Posterior cingulate gyrus (tissue), 11 donors: ENCODE measurements at regions not wholly inside any gene's neighbourhood (a gene's known extent, or its start where the extent isn't known, plus 50 kb on each side); places are given as distances from the start of the nearest gene placed in this dataset.

Experiments used
- DNase-seq, 10 donors: peaks; one replicate each; pipeline versions ENCODE4 v3.0.0 to v3.0.0-alpha.2; 2020 to 2021; ENCODE audit warnings: mixed read lengths in 3 of 10
- intact Hi-C: fragments of 100-400 bp; cut with DNase I; formaldehyde crosslinking; loops from one replicate; pipeline ENCODE4 v1.15.1; 2023

GRCh38 chr12:68495336-68496070 is 115.2 kb upstream of the RAP1B start:
- intact Hi-C loops = no loop called here
- no peak for DNase-seq

GRCh38 chr12:68497107-68497506 is 113.6 kb upstream of the RAP1B start:
- intact Hi-C loops = no loop called here
- DNase-seq = no peak

- no peak for DNase-seq
- intact Hi-C loops = no loop called here
Observed at GRCh38 chr12:68497702-68498101, 113.0 kb upstream of the RAP1B start.

- DNase-seq = no peak
- intact Hi-C loops = no loop called here
Observed at GRCh38 chr12:68498736-68499135, 112.0 kb upstream of the RAP1B start.

- DNase-seq = no peak
- intact Hi-C loops = loop anchor here (10.0 kb wide), 1 partner anchor 55 kb away; no protein-coding TSS in a partner anchor
Observed at GRCh38 chr12:68499616-68500015, 111.1 kb upstream of the RAP1B start.

DNA sequence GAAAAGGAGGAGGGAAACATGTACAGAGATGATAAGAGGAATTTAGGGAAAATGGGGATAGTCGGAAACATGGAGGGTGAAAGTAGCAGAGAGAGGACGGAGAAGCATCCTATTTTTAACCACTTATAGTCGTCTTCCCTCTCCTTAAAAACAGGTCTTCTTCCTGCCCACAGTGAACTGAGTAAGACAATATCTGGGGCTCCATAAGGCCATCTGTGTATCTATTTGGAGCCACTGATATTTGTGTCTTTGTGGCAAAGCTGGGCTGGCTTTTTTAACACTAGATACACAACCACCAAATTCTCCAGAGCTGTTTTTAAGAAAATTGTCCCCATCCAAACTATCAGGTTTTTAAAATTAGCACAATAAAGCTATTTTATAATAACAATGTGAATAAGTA is 109.5 kb upstream of the RAP1B start:
- intact Hi-C loops = loop anchor here (10.0 kb wide), 1 partner anchor 56 kb away; no protein-coding TSS in a partner anchor
- no peak for DNase-seq

- DNase-seq = no peak
- intact Hi-C loops = loop anchor here (10.0 kb wide), 1 partner anchor 61 kb away; no protein-coding TSS in a partner anchor
Observed at GRCh38 chr12:68505970-68506369, 104.7 kb upstream of the RAP1B start.

GRCh38 chr12:68506619-68507018 is 104.1 kb upstream of the RAP1B start:
- no peak for DNase-seq
- intact Hi-C loops = loop anchor here (10.0 kb wide), 1 partner anchor 62 kb away; no protein-coding TSS in a partner anchor

GRCh38 chr12:68507657-68508056 is 103.0 kb upstream of the RAP1B start:
- intact Hi-C loops = loop anchor here (10.0 kb wide), 1 partner anchor 63 kb away; no protein-coding TSS in a partner anchor
- DNase-seq = no peak

- intact Hi-C loops = loop anchor here (10.0 kb wide), 1 partner anchor 64 kb away; no protein-coding TSS in a partner anchor
- no peak for DNase-seq
Observed at GRCh38 chr12:68508576-68508975, 102.1 kb upstream of the RAP1B start.

DNA sequence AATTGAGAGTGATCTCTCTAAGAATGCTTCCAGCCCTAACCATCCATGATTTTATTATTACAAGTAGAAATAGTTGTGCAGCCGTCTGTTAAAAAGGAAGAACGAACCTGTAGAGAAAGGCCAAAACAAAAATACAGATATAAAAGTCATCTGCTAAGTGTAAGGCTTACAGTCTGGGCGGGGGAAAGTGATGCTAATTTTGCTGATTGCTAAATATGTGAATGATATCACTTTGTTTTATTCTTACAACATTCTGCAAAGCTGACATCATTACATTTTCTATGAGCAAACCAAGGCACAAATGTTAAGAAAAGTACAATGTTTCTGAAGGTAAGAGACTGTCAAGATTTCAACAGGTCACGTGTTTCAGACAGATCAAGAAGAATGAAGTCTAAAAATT is 101.5 kb upstream of the RAP1B start:
- intact Hi-C loops = loop anchor here (10.0 kb wide), 1 partner anchor 64 kb away; no protein-coding TSS in a partner anchor
- DNase-seq = no peak

GRCh38 chr12:68510397-68510796 is 100.3 kb upstream of the RAP1B start:
- intact Hi-C loops = no loop called here
- DNase-seq = no peak

- intact Hi-C loops = no loop called here
- no peak for DNase-seq
Observed at GRCh38 chr12:68514807-68515411, 95.8 kb upstream of the RAP1B start.

DNA sequence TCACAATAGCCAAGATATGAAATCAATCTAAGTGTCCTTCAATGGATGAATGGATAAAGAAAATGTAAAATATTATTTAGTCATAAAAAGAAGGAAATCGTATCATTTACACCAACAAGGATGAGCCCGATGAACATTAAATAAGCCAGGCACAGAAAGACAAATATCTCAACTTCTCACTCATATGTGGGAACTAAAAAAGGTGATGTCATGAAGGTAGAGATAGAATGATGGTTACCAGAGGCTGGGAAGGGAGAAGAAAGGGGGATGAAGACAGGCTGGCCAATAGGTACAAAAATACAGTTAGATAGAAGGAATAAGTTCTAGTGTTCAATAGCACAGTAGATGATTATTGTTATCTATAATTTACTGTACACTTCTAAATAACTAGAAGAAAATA is 94.9 kb upstream of the RAP1B start:
- intact Hi-C loops = no loop called here
- DNase-seq = no peak

DNA sequence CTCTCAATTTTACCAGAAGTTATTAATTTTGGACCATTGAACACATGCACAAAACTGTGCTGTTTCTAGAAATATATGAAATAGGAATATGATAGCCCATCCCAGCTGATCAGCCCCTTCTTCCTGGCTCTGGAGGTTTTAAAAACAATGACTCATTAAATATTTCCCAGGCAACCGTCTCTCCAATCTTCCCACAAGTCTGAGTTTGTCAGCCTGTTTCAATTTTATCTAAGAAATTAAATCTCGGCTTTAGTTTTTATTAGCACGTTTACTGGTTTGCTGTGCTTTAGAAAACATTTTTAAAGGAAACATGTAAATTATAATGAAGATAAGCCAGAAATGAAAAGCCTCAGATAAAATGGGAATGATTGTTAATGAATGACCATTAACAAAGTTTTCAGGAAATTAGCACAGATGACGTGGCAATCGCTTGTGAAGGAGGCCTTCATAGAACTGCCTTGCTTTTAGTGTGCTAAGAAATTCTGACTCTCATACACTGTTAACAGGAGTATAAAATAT is 89.3 kb upstream of the RAP1B start:
- DNase-seq = no peak
- intact Hi-C loops = no loop called here

DNA sequence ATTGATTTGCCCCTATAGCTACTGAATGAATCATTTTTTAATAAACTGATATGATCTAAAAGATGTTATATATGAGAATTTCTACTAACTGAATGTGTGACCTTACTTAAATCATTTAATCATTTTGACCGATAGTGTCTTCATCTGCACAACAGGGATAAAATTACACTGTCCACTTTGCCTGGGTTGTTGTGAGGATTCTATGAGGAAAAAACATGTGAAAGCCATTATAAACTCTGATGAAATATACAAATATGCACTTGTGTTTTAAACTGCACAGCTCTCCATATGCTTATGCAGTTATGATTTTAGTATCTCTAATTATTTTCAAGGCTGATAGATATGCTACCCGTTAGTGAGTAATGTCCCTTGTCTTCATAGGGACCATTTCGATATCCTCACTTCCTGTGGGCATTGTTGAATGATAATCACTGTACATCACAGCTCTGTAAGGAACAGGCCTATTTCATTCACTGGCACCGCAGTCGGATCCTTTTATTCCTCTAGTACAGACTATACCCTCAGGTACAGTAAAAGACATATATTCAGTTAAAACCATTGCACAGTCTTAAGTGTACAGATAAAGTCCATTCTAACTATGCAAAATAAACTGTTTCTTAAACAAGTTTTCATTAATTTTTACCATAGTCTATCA is 88.7 kb upstream of the RAP1B start:
- no peak for DNase-seq
- intact Hi-C loops = no loop called here

- DNase-seq = no peak
- intact Hi-C loops = no loop called here
Observed at GRCh38 chr12:68529466-68529865, 81.2 kb upstream of the RAP1B start.

DNA sequence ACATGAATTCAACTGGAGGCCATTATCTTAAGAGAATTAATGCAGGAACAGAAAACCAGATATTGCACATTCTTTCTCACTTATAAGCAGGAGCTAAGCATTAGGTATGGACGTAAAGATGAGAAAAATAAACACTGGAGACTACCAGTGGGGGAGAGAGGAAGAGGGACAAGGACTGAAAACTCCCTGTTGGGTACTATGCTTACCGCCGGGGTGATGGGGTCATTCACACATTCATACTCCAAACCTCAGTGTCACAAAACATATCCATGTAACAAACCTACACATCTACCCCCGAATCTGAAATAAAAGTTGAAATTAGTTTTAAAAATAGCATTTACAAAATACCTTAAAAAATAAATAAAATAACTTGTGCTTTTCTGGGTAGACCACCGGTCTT is 80.8 kb upstream of the RAP1B start:
- no peak for DNase-seq
- intact Hi-C loops = no loop called here

DNA sequence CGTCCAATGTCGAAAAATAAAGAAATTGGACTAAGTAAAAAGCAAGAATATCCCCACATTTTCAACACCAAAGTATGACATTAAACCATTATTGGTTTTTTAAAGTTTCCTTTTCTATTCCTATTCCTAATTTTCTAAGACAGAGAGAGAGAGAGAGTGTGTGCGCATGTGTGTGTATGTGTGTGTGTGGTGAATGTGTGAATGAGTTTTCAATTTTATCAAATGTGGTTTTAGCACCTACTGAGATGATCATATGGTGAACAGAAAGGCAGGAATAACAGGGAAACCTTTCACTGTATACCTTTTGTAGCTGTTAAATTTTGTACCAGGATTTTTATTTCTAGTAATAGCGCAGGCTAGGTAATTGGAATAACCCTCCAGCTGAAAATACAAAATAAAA is 80.4 kb upstream of the RAP1B start:
- DNase-seq = no peak
- intact Hi-C loops = no loop called here

GRCh38 chr12:68530965-68531364 is 79.7 kb upstream of the RAP1B start:
- intact Hi-C loops = no loop called here
- DNase-seq = no peak

- intact Hi-C loops = no loop called here
- DNase-seq = no peak
Observed at GRCh38 chr12:68532204-68532886, 78.4 kb upstream of the RAP1B start.
